Esophagus muscularis mucosa (tissue), 4 donors: ENCODE measurements at regions not wholly inside any gene's neighbourhood (a gene's known extent, or its start where the extent isn't known, plus 50 kb on each side); places are given as distances from the start of the nearest gene placed in this dataset.

Experiments
- DNase-seq: peaks from one replicate; pipeline ENCODE4 v3.0.0-alpha.2; 2017; ENCODE audit errors: extremely low spot score
- H3K27ac ChIP-seq, 4 donors: fragments of 200-600 bp; sonication (generic); replicated peaks in 1 of 4; 1 replicate in 3 of 4; 2 replicates in 1 of 4; pipeline ENCODE4 v1.5.1; 2016 to 2019; ENCODE audit warnings: mild to moderate bottlenecking in 1 of 4
- H3K27me3 ChIP-seq, 4 donors: fragments of 200-600 bp; sonication (generic); one replicate each; pipeline versions ENCODE4 v1.5.1 to v1.6.0; 2016 to 2019
- H3K36me3 ChIP-seq, 4 donors: fragments of 200-600 bp; sonication (generic); one replicate each; pipeline ENCODE4 v1.5.1; 2016 to 2019
- H3K4me1 ChIP-seq, 4 donors: fragments of 200-600 bp; sonication (generic); one replicate each; pipeline ENCODE4 v1.5.1; 2016 to 2019
- H3K4me3 ChIP-seq, 4 donors: fragments of 200-600 bp; sonication (generic); 1 replicate in 2 of 4; 2 replicates in 2 of 4; pipeline ENCODE4 v1.5.1; 2016 to 2019; ENCODE audit warnings: mild to moderate bottlenecking in 4 of 4, moderate library complexity in 1 of 4
- H3K9me3 ChIP-seq, 4 donors: fragments of 200-600 bp; sonication (generic); 1 replicate in 3 of 4; 2 replicates in 1 of 4; pipeline ENCODE4 v1.5.1; 2016 to 2019
- CTCF ChIP-seq, 3 experiments: fragments of 200-600 bp in 2 of 3; fragments of 450-650 bp in 1 of 3; sonication (generic) in 2 of 3; IDR thresholded peaks; one replicate each; pipeline ENCODE4 v1.5.1; 2017 to 2019; ENCODE audit warnings: antibody characterized with exemption in 3 of 3, mild to moderate bottlenecking in 2 of 3, moderate library complexity in 1 of 3
- EP300 ChIP-seq: sonication (generic); formaldehyde crosslinking; IDR thresholded peaks from one replicate; pipeline ENCODE4 v1.6.1; 2017; ENCODE audit warnings: antibody characterized with exemption
- POLR2A ChIP-seq: fragments of 450-650 bp; IDR thresholded peaks from one replicate; pipeline ENCODE4 v1.6.1; 2017; ENCODE audit warnings: antibody characterized with exemption, moderate library complexity, mild to moderate bottlenecking, low read depth
- POLR2AphosphoS5 ChIP-seq, 2 donors: sonication (generic); formaldehyde crosslinking; IDR thresholded peaks; one replicate each; pipeline ENCODE4 v1.6.1; 2017; ENCODE audit warnings: antibody characterized with exemption in 2 of 2
- WGBS: methylation state at CpG from one replicate; pipeline ENCODE4 v1.1.5; 2018; 5-methylcytosine and 5-hydroxymethylcytosine counted together
- intact Hi-C: fragments of 100-400 bp; cut with DNase I; formaldehyde crosslinking; loops from one replicate; pipeline ENCODE4 v1.15.1; 2023

GRCh38 chr9:1832960-1833359, 182.2 kb upstream of the SMARCA2 start:
- 90% methylated on average over 8 of the region's 8 CpGs for WGBS
- Histone ChIP-seq H3K9me3 (no peaks in the 10 kb centered on the region), H3K27ac (no peak overlapping the region), H3K4me3 (no peak overlapping the region), H3K27me3 (no peaks in the 10 kb centered on the region), H3K36me3 (no peaks in the 10 kb centered on the region), H3K4me1 (no peaks in the 10 kb centered on the region)
- no peak for TF ChIP-seq CTCF (IDR thresholded peaks at IDR 0.05)
- TF ChIP-seq POLR2AphosphoS5 (IDR thresholded peaks at IDR 0.05): no peak
- no peak for TF ChIP-seq POLR2A
- TF ChIP-seq EP300: no peak
- intact Hi-C loops: no loop called here
- no peak for DNase-seq

DNA sequence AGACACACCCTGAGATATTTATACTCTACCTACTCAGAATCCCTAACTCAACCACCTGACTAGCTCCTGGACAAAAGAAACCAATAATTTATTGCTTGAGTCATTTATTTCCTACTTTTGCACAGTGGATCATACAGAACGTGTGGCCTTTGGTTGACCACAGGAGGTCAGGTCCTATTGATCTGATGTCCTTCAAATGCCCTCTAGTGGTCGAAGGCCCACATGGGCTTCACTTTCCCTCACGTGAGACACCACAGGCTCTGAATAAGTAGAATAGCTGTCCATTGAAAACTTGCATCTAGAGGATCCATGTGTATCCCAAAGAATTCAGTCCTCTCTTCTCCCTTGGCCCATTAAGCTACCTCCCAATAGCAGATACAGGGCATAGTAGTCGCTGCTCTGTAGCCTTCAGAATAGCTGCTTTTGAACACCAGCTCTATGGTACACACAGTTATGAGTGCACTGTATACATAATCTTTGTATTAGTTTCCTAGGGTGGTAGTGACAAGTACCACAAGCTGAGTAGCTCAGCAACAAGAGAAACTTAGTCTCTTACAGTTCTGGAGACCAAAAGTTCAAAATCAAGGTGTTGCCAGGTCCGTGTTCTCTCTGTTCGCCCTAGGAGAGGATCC, 177.6 kb upstream of the SMARCA2 start:
- TF ChIP-seq POLR2AphosphoS5 (IDR thresholded peaks at IDR 0.05): no peak
- peak in 1 of 3 experiments; percentile 18 for TF ChIP-seq CTCF (IDR thresholded peaks at IDR 0.05)
- Histone ChIP-seq H3K27me3 (no peaks in the 10 kb centered on the region), H3K27ac (no peak overlapping the region), H3K4me3 (no peak overlapping the region), H3K36me3 (no peaks in the 10 kb centered on the region), H3K9me3 (no peaks in the 10 kb centered on the region), H3K4me1 (no peaks in the 10 kb centered on the region)
- WGBS: 46% methylated on average over 6 of the region's 6 CpGs
- no peak for DNase-seq
- intact Hi-C loops: no loop called here

- no peaks in the 10 kb centered on the region for H3K4me1 ChIP-seq
- H3K27me3 ChIP-seq: no peaks in the 10 kb centered on the region
- no peaks in the 10 kb centered on the region for H3K36me3 ChIP-seq
- no peaks in the 10 kb centered on the region for H3K9me3 ChIP-seq
- no peak overlapping the region for H3K4me3 ChIP-seq
- no peak for TF ChIP-seq EP300
- no peak for TF ChIP-seq CTCF (IDR thresholded peaks at IDR 0.05)
- no peak for TF ChIP-seq POLR2AphosphoS5 (IDR thresholded peaks at IDR 0.05)
- TF ChIP-seq POLR2A: no peak
- no peak overlapping the region for H3K27ac ChIP-seq
- no peak for DNase-seq
- intact Hi-C loops: no loop called here
- 73% methylated on average over 6 of the region's 6 CpGs for WGBS
Observed at GRCh38 chr9:1839909-1840308, 175.2 kb upstream of the SMARCA2 start.

GRCh38 chr9:1845425-1845824, 169.7 kb upstream of the SMARCA2 start:
- TF ChIP-seq POLR2AphosphoS5 (IDR thresholded peaks at IDR 0.05) (no peak), POLR2A (no peak), CTCF (IDR thresholded peaks at IDR 0.05) (no peak), EP300 (no peak)
- Histone ChIP-seq H3K27ac (no peak overlapping the region), H3K27me3 (no peaks in the 10 kb centered on the region), H3K4me1 (no peaks in the 10 kb centered on the region), H3K36me3 (no peaks in the 10 kb centered on the region), H3K9me3 (no peaks in the 10 kb centered on the region), H3K4me3 (no peak overlapping the region)
- WGBS: 36% methylated on average over 2 of the region's 2 CpGs
- no peak for DNase-seq
- intact Hi-C loops: no loop called here

- no peak overlapping the region for H3K27ac ChIP-seq
- no peaks in the 10 kb centered on the region for H3K9me3 ChIP-seq
- DNase-seq: no peak
- H3K4me1 ChIP-seq: no peaks in the 10 kb centered on the region
- H3K36me3 ChIP-seq: no peaks in the 10 kb centered on the region
- H3K4me3 ChIP-seq: no peak overlapping the region
- 51% methylated on average over 3 of the region's 3 CpGs for WGBS
- H3K27me3 ChIP-seq: no peaks in the 10 kb centered on the region
- intact Hi-C loops: no loop called here
- TF ChIP-seq POLR2A (no peak), CTCF (IDR thresholded peaks at IDR 0.05) (no peak), EP300 (no peak), POLR2AphosphoS5 (IDR thresholded peaks at IDR 0.05) (no peak)
Observed at GRCh38 chr9:1855726-1856125, 159.4 kb upstream of the SMARCA2 start.
